Hepatocyte (in vitro differentiated cells): ENCODE measurements at regions not wholly inside any gene's neighbourhood (a gene's known extent, or its start where the extent isn't known, plus 50 kb on each side); places are given as distances from the start of the nearest gene placed in this dataset.
"Not testable (repeated sequence)": the region's sequence is repeated elsewhere in the genome, so short reads cannot be mapped to it uniquely, and the experiment has no call there.

Experiments
- EZH2 ChIP-seq: fragments of 200-600 bp; sonication (generic); IDR thresholded peaks from 2 replicates; pipeline ENCODE4 v1.6.1; 2016; ENCODE audit warnings: antibody characterized with exemption, mild to moderate bottlenecking, borderline replicate concordance
- TF ChIP-seq, protein P1 (sequence below): fragments of 200-600 bp; sonication (generic); IDR thresholded peaks from 2 replicates; pipeline ENCODE4 v1.5.1; 2016; ENCODE audit warnings: antibody characterized with exemption, mild to moderate bottlenecking; ENCODE audit not compliant: poor library complexity

DNA sequence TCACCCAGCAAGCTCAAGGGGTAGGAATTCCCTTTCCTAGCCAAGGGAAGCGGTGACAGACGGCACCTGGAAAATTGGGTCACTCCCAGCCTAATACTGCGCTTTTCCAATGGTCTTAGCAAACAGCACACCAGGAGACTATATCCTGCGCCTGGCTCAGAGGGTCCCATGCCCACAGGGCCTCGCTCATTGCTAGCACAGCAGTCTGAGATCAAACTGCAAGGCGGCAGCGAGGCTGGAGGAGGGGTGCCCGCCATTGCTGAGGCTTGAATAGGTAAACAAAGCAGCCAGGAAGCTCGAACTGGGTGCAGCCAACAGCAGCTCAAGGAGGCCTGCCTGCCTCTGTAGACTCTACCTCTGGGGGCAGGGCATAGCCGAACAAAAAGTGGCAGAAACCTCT lies 500.4 kb upstream of the ANO3 start:
- TF ChIP-seq, protein P1, sequence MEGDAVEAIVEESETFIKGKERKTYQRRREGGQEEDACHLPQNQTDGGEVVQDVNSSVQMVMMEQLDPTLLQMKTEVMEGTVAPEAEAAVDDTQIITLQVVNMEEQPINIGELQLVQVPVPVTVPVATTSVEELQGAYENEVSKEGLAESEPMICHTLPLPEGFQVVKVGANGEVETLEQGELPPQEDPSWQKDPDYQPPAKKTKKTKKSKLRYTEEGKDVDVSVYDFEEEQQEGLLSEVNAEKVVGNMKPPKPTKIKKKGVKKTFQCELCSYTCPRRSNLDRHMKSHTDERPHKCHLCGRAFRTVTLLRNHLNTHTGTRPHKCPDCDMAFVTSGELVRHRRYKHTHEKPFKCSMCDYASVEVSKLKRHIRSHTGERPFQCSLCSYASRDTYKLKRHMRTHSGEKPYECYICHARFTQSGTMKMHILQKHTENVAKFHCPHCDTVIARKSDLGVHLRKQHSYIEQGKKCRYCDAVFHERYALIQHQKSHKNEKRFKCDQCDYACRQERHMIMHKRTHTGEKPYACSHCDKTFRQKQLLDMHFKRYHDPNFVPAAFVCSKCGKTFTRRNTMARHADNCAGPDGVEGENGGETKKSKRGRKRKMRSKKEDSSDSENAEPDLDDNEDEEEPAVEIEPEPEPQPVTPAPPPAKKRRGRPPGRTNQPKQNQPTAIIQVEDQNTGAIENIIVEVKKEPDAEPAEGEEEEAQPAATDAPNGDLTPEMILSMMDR: not testable (repeated sequence)
- TF ChIP-seq EZH2: not testable (repeated sequence)
